IMR-90 (cell line): ENCODE measurements at regions not wholly inside any gene's neighbourhood (a gene's known extent, or its start where the extent isn't known, plus 50 kb on each side); places are given as distances from the start of the nearest gene placed in this dataset.
"Not testable (repeated sequence)": the region's sequence is repeated elsewhere in the genome, so short reads cannot be mapped to it uniquely, and the experiment has no call there.

ENCODE experiments used
- ATAC-seq: fragments of 200-7000 bp; cut with Tn5 transposase; 2 replicates; pipeline ENCODE4 v1.9.1; 2020; ENCODE audit warnings: low read depth, mild to moderate bottlenecking, moderate library complexity
- BruUV-seq: library from RNA; stranded (reverse); fragments of 400-500 nt; replicated peaks from 2 replicates; lab custom pipeline; 2021; lab: Mats Ljungman, UMichigan
- CTCF ChIA-PET: fragments of 300-600 bp; formaldehyde crosslinking; extraction: SDS; loops from one replicate; lab custom pipeline; 2021; ENCODE audit warnings: antibody characterized with exemption; lab: Yijun Ruan, JAX
- POLR2A ChIA-PET: fragments of 300-600 bp; sonication (Branson Sonifier 250); formaldehyde crosslinking; loops from one replicate; lab custom pipeline; 2022; ENCODE audit warnings: antibody characterized with exemption; ENCODE audit not compliant: unreplicated experiment; lab: Charles Lee
- DNase-seq: peaks from one replicate; pipeline ENCODE4 v3.0.0; 2013
- H2AFZ ChIP-seq: replicated peaks from 2 replicates; pipeline ENCODE3; 2013; ENCODE audit warnings: low read length, mild to moderate bottlenecking; ENCODE audit not compliant: poor library complexity
- H2AK5ac ChIP-seq: 2 replicates; pipeline ENCODE4 v1.6.1; 2013; ENCODE audit warnings: low read depth, low read length, inconsistent platforms
- H2AK9ac ChIP-seq: replicated peaks from 2 replicates; pipeline ENCODE3; 2013; ENCODE audit warnings: mild to moderate bottlenecking, low read depth, low read length, moderate library complexity; ENCODE audit not compliant: poor library complexity
- H2BK120ac ChIP-seq: 2 replicates; pipeline ENCODE4 v1.6.1; 2013; ENCODE audit warnings: low read depth, low read length, inconsistent platforms
- H2BK15ac ChIP-seq: 3 replicates; pipeline ENCODE4 v1.6.1; 2013; ENCODE audit warnings: low read depth, low read length, inconsistent platforms
- H2BK20ac ChIP-seq: 2 replicates; pipeline ENCODE4 v1.6.1; 2013; ENCODE audit warnings: low read depth, mild to moderate bottlenecking, inconsistent platforms, low read length, moderate library complexity
- H2BK5ac ChIP-seq: 2 replicates; pipeline ENCODE4 v1.6.1; 2013; ENCODE audit warnings: mild to moderate bottlenecking, low read depth, low read length, inconsistent platforms; ENCODE audit not compliant: poor library complexity, severe bottlenecking
- H3K14ac ChIP-seq: replicated peaks from 2 replicates; pipeline ENCODE4 v1.6.1; 2013; ENCODE audit warnings: low read depth, low read length, inconsistent platforms
- H3K18ac ChIP-seq: 2 replicates; pipeline ENCODE4 v1.6.1; 2013; ENCODE audit warnings: low read depth, low read length, control low read depth
- H3K23ac ChIP-seq: 2 replicates; pipeline ENCODE4 v1.6.1; 2013; ENCODE audit warnings: low read depth, low read length, inconsistent platforms
- H3K27ac ChIP-seq: 2 replicates; pipeline ENCODE4 v1.5.1; 2013; ENCODE audit warnings: mild to moderate bottlenecking, control low read depth, low read length; ENCODE audit not compliant: insufficient read depth
- H3K27me3 ChIP-seq: 2 replicates; pipeline ENCODE4 v1.6.1; 2013; ENCODE audit warnings: low read length; ENCODE audit not compliant: control insufficient read depth, insufficient read depth
- H3K36me3 ChIP-seq: 2 replicates; pipeline ENCODE4 v1.6.1; 2013; ENCODE audit warnings: low read length, mixed read lengths; ENCODE audit not compliant: control insufficient read depth, insufficient read depth
- H3K4ac ChIP-seq: 2 replicates; pipeline ENCODE4 v1.6.1; 2013; ENCODE audit warnings: low read depth, low read length, inconsistent platforms
- H3K4me1 ChIP-seq: 2 replicates; pipeline ENCODE4 v1.6.1; 2013; ENCODE audit warnings: low read length, mixed read lengths; ENCODE audit not compliant: control insufficient read depth, insufficient read depth
- H3K4me2 ChIP-seq: 2 replicates; pipeline ENCODE4 v1.6.1; 2013; ENCODE audit warnings: low read depth, mild to moderate bottlenecking, control low read depth, low read length, moderate library complexity
- H3K4me3 ChIP-seq: 2 replicates; pipeline ENCODE4 v1.5.1; 2013; ENCODE audit warnings: low read depth, mild to moderate bottlenecking, control low read depth, low read length, moderate library complexity; ENCODE audit not compliant: insufficient read depth
- H3K56ac ChIP-seq: 2 replicates; pipeline ENCODE4 v1.6.1; 2013; ENCODE audit warnings: low read length, inconsistent platforms; ENCODE audit not compliant: insufficient read depth; ENCODE audit errors: extremely low read depth
- H3K79me1 ChIP-seq, 2 experiments: 2 replicates each; pipeline ENCODE4 v1.6.1; 2013; ENCODE audit warnings: low read length in 2 of 2, inconsistent platforms in 1 of 2, low read depth in 1 of 2
- H3K9ac ChIP-seq: 2 replicates; pipeline ENCODE4 v1.6.1; 2013; ENCODE audit warnings: low read depth, low read length, control low read depth
- H3K9me1 ChIP-seq: 2 replicates; pipeline ENCODE4 v1.6.1; 2013; ENCODE audit warnings: low read length, inconsistent platforms; ENCODE audit not compliant: insufficient read depth
- H3K9me3 ChIP-seq: 2 replicates; pipeline ENCODE4 v1.6.1; 2013; ENCODE audit warnings: low read length; ENCODE audit not compliant: control insufficient read depth, insufficient read depth
- H4K20me1 ChIP-seq: 2 replicates; pipeline ENCODE4 v1.6.1; 2013; ENCODE audit warnings: low read length, inconsistent platforms; ENCODE audit not compliant: insufficient read depth
- H4K5ac ChIP-seq: 2 replicates; pipeline ENCODE4 v1.6.1; 2013; ENCODE audit warnings: mild to moderate bottlenecking, low read depth, low read length, control low read depth
- H4K8ac ChIP-seq, 2 experiments: 2 replicates each; pipeline ENCODE4 v1.6.1; 2013; ENCODE audit warnings: low read depth in 2 of 2, low read length in 2 of 2, control low read depth in 1 of 2, inconsistent platforms in 1 of 2
- H4K91ac ChIP-seq: 2 replicates; pipeline ENCODE4 v1.6.1; 2013; ENCODE audit warnings: low read depth, low read length, inconsistent platforms; ENCODE audit not compliant: insufficient read depth
- WGBS, 2 experiments: methylation state at CpG; one replicate each; pipeline versions ENCODE4 v1.1.5 to v1.1.7; 2013; ENCODE audit warnings: missing lambda C conversion rate in 2 of 2; ENCODE audit not compliant: insufficient read length in 1 of 2; ENCODE audit errors: extremely low coverage in 2 of 2; 5-methylcytosine and 5-hydroxymethylcytosine counted together
- dilution Hi-C: fragments of 300-500 bp; cut with HindIII; formaldehyde crosslinking; loops from one replicate; pipeline ENCODE4 v1.14.3; 2018; ENCODE audit warnings: low sequenced_read_pairs; ENCODE audit not compliant: unreplicated experiment
- in situ Hi-C: fragments of 300-500 bp; cut with MboI; formaldehyde crosslinking; loops from 3 replicates; pipeline ENCODE4 v1.14.3; 2019; ENCODE audit warnings: low sequenced_read_pairs, inconsistent platforms, mixed read lengths
- intact Hi-C: fragments of 100-400 bp; cut with micrococcal nuclease; formaldehyde crosslinking; loops from 2 replicates; pipeline ENCODE4 v1.10.0; 2022

- BruUV-seq: not testable (repeated sequence)
Measured at GRCh38 chr18:30772170-30772569, 270.4 kb downstream of the DSC3 start.

More at GRCh38 chr18:30772170-30772569, 270.4 kb downstream of the DSC3 start:
- H3K23ac ChIP-seq, in situ Hi-C loops, H4K5ac ChIP-seq, H2AK9ac ChIP-seq, H4K20me1 ChIP-seq, H3K79me1 ChIP-seq, H3K18ac ChIP-seq, H2AK5ac ChIP-seq, dilution Hi-C loops, H3K27me3 ChIP-seq, H3K36me3 ChIP-seq, H4K8ac ChIP-seq, CTCF ChIA-PET, H3K4me1 ChIP-seq, H3K9me1 ChIP-seq, H3K56ac ChIP-seq, DNase-seq, H3K14ac ChIP-seq, H3K4me3 ChIP-seq, H3K4me2 ChIP-seq, H2AFZ ChIP-seq, H2BK5ac ChIP-seq, H2BK15ac ChIP-seq, H2BK20ac ChIP-seq, H3K27ac ChIP-seq, intact Hi-C loops, ATAC-seq, H3K9me3 ChIP-seq, H2BK120ac ChIP-seq, H4K91ac ChIP-seq, POLR2A ChIA-PET, H3K4ac ChIP-seq, H3K9ac ChIP-seq: not testable (repeated sequence)
- no CpG with 5 or more reads among the region's 4 CpGs for WGBS, 2 experiments
